GM19467 (cell line): ENCODE measurements at regions not wholly inside any gene's neighbourhood (a gene's known extent, or its start where the extent isn't known, plus 50 kb on each side); places are given as distances from the start of the nearest gene placed in this dataset.
A peak's percentile ranks its signal among the peaks of the same experiment; 100 is the strongest.

Experiments used
- ATAC-seq: cut with Tn5 transposase; IDR thresholded peaks from one replicate; pipeline ENCODE4 v1.9.1; 2021; ENCODE audit warnings: mild to moderate bottlenecking, moderate library complexity; ENCODE audit not compliant: unreplicated experiment

DNA sequence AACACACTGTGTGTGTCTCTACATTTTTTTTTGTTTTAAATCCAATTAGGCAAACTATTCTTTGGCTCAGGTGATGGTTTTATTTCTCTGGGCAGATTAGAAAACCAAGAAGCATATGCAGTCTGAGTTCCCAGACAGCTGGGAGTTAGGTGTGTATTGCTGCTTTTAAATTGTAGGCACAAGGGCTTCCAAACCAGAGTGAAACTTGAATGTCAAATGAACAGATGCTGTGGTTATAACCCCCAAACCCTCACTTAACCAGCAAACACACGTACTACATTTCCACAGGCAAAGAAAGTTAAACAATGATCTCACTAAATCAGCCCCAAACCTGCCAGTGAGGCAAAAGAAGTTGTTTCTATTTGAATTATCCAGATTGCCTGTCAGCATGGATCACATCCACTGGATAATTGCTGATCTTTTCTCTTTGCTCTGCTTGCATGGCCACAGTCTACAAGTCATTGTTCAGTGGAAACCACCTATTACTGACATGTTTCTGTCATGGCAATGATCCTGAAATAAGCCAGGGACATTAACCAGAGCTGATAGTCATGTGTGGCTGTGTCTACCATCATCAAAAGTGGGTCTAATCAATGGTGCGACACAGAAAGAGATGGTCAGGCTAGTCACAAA is 576.5 kb upstream of the PLXNA2 start:
- ATAC-seq = no peak

DNA sequence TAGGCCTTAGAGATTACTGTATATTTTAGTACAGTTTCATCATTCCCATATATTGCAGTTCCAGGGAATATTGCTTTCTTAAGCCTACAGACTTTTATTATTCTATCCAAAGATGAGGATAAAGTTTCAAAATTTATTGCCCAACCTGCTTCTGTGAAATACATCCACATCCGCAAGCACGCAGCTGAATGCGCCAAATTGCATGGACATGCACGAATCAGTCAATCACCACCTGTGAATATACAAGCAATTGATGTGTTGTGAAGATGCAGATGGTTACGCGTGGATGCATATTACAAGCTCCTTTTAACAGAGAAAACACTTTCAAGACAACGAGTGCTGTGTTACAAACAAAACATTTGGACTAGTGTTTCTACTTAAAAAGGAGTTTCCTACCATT is 577.8 kb upstream of the PLXNA2 start:
- no peak for ATAC-seq

DNA sequence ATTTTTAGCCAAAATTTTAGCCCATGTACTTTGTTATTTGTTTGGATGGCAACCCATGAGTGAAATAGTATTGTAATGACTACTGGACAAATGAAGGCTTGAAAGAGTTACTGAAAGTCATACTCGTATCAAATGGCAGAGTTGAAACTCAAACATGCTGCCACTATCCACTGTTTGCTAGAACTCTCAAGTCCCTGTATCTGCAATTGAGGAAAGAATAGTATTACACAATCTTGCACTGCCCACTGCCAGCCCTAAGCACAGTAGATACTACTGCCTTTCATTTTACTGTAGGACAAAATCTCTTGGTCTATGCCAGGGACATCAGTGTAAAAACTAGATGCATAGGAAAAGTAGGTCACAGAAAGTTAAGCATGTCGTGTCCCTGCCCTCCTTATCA is 581.1 kb upstream of the PLXNA2 start:
- ATAC-seq = no peak

DNA sequence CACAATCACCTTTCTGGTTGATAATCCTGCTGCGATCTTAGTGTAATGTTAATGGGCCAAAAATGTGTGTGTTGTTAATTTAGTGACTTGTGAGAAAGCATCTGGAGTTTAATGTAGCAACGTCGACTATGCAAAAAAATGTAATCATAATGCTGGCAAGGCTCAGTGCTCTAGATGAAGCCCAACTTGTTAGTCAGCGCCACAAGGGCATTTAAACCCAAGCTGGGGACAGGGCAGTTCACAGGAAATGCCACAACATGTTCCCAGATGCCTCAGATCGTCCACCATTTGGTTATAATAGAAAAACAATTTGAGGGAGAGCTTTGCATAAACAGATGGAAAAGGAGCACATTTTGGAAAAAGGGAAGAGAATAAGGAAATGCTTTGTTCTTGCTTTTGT is 585.4 kb upstream of the PLXNA2 start:
- ATAC-seq = no peak

DNA sequence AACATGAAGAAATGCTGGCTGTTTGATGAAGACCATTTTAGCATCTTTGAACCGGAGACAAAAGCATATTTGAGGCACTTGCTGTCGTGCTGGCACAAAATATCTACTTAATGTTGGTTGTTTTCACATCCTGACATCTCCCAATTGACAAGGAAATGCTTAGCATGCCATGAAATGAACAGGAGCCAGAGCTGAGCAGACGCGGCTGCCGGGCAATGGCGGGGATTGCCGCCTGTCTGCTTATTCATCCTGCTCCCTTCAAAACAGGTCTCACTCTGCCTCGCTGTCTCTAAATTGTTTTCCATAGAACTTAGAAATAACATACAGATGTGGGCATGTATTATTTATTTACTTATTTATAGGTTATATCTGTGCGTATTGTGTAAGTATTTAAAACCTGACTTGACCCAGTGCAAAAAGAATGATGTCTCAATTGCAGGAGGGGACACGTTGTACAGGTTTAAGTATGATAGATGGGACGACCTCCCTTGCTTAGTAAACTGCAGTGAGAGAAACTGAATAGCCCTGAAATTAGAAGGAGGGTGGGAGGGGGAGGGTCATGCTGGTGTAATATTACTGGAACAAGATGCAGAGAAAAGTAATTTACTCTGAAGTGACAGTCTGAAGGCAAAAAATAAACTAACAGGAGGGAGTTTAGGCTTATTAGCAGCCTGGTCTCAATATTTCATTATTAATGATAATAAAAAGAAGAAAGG is 590.4 kb upstream of the PLXNA2 start:
- no peak for ATAC-seq

DNA sequence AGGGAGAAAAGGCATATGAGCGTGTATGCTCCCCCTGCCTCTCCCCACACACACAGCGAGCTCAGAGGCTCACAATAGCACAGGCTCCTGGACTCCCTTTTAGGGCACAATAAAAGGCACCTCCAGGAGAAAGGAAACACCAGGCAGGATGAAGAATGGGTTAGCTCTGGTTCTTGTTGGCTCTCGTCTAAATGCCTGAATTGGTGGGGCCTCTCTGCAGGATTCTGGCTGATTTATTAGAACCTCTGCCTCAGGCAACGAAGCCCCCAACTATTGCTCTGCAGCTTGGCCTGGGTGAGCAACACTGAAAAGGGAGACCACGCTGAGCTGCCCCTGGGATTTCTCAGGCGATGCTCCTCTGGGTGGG is 590.9 kb upstream of the PLXNA2 start:
- ATAC-seq = no peak

DNA sequence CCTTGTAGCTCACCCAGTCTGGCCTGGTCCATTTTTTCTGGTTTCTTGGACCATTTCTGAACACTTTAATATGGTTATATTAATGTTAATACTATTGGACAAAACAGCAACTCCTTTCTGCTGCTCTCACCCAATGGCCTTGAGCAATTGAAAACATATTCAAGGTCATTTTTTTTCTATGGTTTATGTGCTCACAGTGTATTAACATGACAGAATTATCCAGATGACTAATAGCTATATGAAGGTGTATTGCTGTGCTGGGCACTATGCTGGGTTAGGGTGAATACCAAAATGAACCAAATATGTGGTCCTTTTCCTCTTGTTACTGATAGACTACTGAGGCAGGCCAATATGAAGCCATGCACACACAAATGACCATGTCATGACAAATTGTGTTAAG is 591.6 kb upstream of the PLXNA2 start:
- no peak for ATAC-seq

DNA sequence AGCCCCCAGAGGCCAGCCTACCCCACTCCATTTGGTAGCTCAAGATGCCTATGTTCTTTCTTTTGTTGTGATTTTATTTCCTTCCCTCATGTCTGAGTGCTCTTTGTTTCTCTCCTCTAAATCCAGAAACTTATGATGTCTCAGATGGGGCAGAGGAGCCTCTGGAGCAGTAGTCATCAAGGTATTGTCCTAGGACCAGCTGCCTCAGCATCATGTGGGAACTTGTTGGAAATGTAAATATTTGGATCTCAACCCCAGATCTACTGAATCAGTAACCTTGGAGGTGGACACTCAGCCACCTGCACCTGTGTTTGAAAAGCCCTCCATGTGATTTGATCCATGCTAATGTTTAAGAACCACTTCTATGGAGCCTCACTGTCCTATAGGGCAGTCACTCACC is 593.1 kb upstream of the PLXNA2 start:
- no peak for ATAC-seq

DNA sequence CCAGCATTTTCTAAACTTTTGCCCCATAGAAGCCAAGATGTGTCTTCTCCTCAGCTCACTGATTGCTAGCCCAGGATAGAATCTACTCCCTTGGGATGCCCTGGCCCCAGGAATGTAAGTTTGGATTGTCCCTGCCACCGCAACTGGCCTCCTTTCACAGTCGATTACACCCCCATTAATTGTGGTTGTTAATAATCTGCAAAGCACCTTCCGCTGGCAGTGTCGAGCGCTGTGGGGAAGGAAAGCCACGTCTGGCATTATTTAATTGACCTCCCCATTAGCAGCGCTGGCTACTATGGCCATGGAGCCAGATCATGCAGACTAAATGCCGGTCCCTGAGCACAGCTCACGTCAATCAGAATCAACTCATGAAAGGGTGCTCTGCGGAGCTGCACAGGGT is 597.3 kb upstream of the PLXNA2 start:
- ATAC-seq = no peak

DNA sequence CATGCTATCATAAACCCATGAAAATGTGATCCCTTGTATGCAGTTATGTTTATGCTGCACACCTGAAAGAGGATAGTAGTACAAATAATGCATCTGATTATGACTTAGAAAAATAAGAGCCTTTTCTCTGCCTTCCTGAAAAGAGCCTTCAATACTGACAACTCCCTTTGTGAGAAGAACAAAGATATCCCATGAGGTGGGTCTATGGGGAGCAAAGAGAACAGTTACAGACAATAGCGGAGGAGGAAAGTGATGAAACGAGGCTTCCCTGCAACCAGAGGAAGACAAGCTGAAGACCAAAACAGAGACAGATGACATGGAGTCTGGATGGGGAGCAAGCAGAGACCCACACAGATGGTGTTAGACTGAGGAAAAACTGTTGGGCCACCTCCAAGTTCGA is 598.3 kb upstream of the PLXNA2 start:
- no peak for ATAC-seq

DNA sequence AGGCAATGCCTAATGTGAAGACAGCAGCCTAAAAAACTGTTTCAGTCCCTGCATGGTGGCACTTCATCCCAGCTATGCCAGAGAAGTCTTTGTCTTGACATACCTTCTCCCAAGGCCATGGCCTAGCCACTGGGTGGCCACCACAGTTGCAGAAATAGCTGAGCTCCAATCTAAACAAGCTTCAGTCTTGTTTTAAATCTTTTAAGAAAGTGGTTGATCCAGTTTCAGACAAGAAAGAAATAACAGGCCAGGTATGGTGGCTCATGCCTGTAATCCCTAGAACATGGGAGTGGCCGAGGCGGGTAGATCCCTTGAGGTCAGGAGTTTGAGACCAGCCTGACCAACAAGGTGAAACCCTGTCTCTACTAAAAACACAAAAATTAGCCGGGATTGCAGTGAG is 600.0 kb upstream of the PLXNA2 start:
- no peak for ATAC-seq

DNA sequence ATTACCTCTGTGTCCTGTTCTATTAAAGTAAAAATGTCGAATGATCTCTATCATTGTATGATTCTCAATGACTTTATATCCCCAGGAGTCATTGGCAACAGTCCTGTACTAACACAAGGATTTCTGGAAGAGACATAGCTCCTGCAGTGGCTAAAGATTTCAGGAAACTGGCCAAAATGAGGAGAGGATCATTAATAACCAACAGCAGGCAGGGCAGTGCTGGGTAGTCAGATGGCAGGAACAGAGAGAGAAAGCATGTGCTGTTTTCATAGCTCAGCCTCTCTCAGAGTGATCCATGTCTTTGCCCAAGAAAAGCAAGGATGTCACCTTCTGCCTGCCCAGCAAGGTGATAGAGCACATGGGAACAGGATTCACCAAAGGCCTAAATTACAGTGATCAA is 604.7 kb upstream of the PLXNA2 start:
- ATAC-seq = no peak

DNA sequence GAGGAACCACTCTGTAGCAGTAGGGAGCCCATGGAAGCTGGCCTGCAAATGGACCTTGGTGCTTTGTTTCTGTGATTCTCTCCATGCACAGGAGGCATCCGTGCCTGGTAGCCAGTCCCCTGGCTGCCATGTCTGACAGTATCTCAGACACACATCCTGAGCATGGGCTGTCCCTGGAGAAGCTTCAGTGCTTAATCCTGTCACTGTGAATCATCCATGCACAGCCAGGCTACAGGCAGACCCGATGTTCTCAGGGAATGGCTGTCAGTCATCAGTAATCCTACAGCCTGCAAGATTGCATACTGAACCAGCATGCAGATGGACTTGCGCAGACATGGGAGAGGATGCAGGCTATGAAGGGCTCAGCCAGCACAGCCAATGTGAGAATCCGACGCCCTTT is 606.3 kb upstream of the PLXNA2 start:
- no peak for ATAC-seq

DNA sequence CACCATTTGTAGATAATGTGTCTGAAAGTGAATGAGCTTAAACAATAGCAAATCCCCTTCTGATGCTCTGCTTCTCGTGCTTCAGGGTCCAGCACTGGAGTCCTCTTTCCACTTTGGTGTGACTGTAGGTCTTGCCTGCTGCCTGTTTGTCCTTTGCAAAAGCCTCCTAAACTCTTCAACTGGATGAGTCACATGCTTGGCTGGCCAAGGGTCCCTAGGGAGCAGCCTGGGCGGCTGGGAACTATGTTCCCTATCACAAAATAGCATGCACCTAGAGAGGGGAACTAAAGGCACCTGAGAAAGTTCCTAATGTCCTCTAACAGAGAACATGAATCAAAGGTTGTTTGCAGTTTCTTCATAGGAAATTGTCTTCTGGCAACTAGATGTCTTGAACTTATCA is 607.2 kb upstream of the PLXNA2 start:
- ATAC-seq = no peak

DNA sequence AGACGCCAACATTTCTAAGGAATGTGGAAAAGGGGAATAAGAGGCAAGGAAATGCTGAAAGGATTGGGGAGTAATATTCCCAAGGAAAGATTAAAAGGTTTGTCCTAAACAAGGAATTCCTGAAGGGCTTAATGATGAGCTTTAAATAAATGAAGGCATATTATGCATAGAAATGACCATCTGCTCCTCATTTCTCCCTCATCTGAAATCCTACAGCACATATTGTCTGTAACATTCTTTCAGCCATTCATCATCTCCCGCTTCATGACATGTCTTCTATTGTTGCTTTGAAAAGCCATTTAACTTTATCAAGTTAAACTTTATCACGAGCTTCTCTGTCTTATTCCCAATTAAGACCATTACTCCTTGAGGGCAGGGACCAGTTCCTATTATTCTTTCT is 608.7 kb upstream of the PLXNA2 start:
- no peak for ATAC-seq

DNA sequence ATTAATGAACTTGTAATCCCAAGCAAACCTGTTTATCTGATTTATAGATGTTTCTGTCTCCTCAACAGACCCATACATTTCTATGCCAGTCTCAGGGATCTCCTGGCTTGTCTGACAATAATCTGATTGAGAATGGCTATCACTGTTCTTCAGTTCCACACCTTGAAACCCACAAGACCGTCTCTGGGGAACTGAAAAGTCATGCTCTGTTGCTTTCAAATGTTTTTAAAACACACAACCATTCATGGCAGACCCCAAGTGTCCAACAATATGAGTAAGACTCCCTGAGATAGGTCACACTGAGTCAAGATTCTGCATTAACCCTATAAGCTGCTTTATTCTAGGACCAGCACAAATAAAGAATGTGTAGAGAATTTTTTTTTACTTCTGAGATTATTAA is 611.2 kb upstream of the PLXNA2 start:
- ATAC-seq = peak; percentile 68

DNA sequence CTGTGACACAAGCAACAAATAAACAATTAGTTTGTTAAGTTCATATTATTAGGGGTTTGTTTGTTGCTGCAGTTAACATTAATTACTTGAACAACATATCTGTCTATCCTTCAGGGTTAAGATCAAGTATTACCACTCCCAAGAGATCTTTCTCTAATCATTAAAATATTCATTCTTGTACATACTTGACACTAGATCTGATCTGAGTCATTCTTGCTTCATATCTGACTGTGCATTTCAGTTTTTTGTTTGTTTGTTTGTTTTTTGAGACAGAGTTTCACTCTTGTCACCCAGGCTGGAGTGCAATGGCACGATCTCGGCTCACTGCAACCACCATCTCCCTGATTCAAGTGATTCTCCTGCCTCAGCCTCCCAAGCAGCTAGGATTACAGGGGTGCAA is 613.3 kb upstream of the PLXNA2 start:
- no peak for ATAC-seq

DNA sequence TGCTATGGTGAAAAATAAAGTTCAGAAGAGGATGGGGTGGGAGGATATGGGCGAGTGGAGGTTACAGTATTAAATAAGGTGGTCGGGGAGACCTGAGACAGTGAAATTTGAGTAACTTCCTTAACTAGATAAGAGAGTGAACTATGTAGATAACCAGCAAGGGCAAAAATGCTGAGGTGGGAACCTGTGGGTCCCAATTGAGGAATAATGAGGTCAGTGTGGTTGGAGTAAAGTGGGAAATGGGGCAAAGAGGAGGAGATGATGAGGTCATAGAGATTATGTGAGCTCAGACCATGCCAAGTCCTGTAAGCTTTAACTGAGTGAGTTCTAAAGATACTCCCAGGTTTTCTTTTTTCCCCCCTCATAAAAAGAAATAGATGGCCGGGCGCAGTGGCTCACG is 614.6 kb upstream of the PLXNA2 start:
- no peak for ATAC-seq

DNA sequence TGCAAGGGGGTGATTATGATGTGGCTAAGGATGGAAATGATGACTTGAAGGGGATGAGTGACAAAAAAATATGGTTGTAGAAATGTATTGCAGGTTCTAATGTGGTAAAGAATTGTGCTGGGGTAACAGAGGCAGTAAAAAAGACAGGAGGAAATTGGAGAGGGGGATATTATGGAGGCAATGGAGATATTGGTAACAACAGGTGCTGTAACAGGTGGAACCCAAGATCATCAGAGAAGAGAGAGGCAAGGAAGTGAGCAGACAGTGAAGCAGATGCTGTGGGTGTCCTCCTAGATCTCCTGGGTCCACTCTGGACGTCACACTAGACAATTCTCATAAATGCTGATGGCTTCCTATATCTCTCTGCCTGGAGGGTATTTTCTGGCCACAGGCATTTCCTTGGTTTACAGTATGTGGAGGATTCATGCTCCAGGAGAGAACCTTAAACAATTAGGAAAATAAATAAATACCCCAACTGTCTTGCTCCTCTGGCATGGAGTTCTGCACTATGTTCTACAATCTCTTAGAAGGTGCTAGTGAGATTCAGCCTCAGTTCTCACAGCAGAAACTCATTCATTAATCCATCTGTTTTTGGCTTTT is 620.3 kb upstream of the PLXNA2 start:
- ATAC-seq = no peak

DNA sequence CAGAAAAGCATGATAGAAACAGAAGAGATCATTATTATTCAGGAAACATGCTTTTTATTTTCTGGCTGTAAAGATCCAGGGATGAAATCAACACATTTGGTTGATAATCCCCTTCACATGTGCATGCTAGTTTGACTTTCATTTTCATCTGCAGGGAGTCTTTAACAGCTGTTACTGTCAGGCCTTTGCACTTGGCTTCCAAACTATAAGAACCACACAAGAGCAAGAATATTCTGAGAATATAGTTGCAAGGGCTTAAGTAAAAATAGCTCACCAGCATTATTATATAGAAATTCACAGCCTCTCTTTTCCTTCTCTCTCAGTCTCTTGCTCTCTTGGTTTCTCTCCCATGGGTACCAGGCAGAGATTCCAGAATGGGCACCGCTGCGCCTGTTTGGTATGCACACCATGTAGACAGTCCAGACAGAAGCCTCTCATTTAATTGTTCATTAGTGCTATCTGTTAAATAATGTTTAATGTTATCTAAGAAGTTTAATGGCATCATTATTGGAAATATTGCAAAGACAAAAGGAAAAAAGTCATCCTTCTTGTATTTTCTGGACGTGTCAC is 622.3 kb upstream of the PLXNA2 start:
- no peak for ATAC-seq

DNA sequence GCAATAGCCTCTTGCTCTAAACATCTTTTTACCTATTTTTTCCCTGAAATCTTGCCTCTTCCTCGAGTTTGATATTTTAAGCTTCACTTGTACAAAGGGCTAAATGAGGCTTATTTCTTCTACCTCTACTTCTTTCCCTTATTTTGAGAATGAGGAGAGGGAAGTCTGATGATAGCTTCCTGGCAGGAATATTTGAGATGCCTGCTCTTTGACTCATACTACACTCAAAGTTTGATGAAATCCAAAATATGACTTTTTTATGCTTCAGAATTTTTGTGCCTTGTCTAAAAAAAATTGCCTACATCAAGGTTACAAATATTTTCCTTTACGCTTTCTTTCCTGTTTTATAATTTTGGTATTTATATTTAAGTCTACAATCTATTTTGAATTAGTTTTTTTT is 624.4 kb upstream of the PLXNA2 start:
- no peak for ATAC-seq

DNA sequence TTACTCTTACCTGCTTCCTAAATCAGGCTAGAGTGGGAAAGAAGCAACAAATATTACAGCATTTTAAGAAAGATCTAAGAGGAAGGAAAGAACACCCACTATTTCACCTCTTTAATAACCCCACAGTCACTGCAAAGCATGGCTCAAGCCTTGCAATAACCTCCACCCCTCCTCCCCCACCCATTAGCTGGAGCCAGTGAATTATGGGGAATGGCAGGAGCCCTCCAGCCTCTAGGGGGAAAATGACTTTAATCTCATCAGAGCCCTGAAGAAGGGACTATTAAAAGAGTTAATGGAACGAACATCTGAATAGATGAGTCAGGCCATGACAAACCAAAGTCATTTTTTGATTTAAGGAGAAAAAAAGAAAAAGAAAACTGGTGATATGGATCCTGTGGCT is 630.7 kb upstream of the PLXNA2 start:
- no peak for ATAC-seq
